Keratinocyte (primary cell): ENCODE measurements at regions not wholly inside any gene's neighbourhood (a gene's known extent, or its start where the extent isn't known, plus 50 kb on each side); places are given as distances from the start of the nearest gene placed in this dataset.

Experiments
- DNase-seq: peaks from one replicate; pipeline ENCODE4 v3.0.0-alpha.2; 2011; ENCODE audit warnings: low read depth, missing footprints, low spot score
- FAIRE-seq: peaks from 2 replicates; lab custom pipeline; 2011; peaks lifted over from hg19 to GRCh38; lab: Jason Lieb, UNC
- H2AFZ ChIP-seq: 2 replicates; pipeline ENCODE4 v1.6.0; 2012; ENCODE audit warnings: low read length, control low read depth, inconsistent platforms; ENCODE audit not compliant: control insufficient read depth
- H3K27ac ChIP-seq: 2 replicates; pipeline ENCODE4 v1.5.1; 2011; ENCODE audit warnings: low read length; ENCODE audit not compliant: control insufficient read depth, insufficient read depth
- H3K27me3 ChIP-seq: 3 replicates; pipeline ENCODE4 v1.6.0; 2011; ENCODE audit warnings: low read length; ENCODE audit not compliant: control insufficient read depth, insufficient read depth; ENCODE audit errors: extremely low read depth
- H3K36me3 ChIP-seq, 2 experiments: 2 replicates in 1 of 2; 3 replicates in 1 of 2; pipeline ENCODE4 v1.5.1; 2011; ENCODE audit warnings: low read length in 2 of 2, mild to moderate bottlenecking in 1 of 2; ENCODE audit not compliant: control insufficient read depth in 2 of 2, insufficient read depth in 2 of 2; ENCODE audit errors: extremely low read depth in 1 of 2
- H3K4me1 ChIP-seq: 3 replicates; pipeline ENCODE4 v1.5.1; 2011; ENCODE audit warnings: low read length; ENCODE audit not compliant: control insufficient read depth, insufficient read depth; ENCODE audit errors: extremely low read depth
- H3K4me2 ChIP-seq: 3 replicates; pipeline ENCODE4 v1.6.0; 2011; ENCODE audit warnings: low read depth, low read length; ENCODE audit not compliant: control insufficient read depth, insufficient read depth; ENCODE audit errors: extremely low read depth
- H3K4me3 ChIP-seq, 3 experiments: fragments of 200-600 bp in 1 of 3; sonication (generic) in 1 of 3; 2 replicates in 2 of 3; 3 replicates in 1 of 3; pipeline ENCODE4 v1.5.1; 2011 to 2016; ENCODE audit warnings: low read length in 3 of 3, mild to moderate bottlenecking in 3 of 3, control low read depth in 2 of 3, inconsistent platforms in 1 of 3, low read depth in 1 of 3, mixed read lengths in 1 of 3, mixed run types in 1 of 3, moderate library complexity in 1 of 3; ENCODE audit not compliant: control insufficient read depth in 2 of 3, insufficient read depth in 2 of 3; ENCODE audit errors: extremely low read depth in 1 of 3
- H3K79me2 ChIP-seq: 2 replicates; pipeline ENCODE4 v1.6.0; 2012; ENCODE audit warnings: low read length; ENCODE audit not compliant: control insufficient read depth, insufficient read depth
- H3K9ac ChIP-seq: 3 replicates; pipeline ENCODE4 v1.6.0; 2011; ENCODE audit warnings: low read length; ENCODE audit not compliant: control insufficient read depth, insufficient read depth; ENCODE audit errors: extremely low read depth
- H3K9me1 ChIP-seq: 3 replicates; pipeline ENCODE4 v1.6.0; 2011; ENCODE audit warnings: low read length; ENCODE audit not compliant: control insufficient read depth, insufficient read depth; ENCODE audit errors: extremely low read depth
- H3K9me3 ChIP-seq: 2 replicates; pipeline ENCODE4 v1.5.1; 2012; ENCODE audit warnings: low read depth, low read length; ENCODE audit not compliant: control insufficient read depth
- H4K20me1 ChIP-seq: 3 replicates; pipeline ENCODE4 v1.6.0; 2011; ENCODE audit warnings: low read length; ENCODE audit not compliant: control insufficient read depth, insufficient read depth; ENCODE audit errors: extremely low read depth
- EZH2 ChIP-seq: IDR thresholded peaks from one replicate; pipeline ENCODE4 v1.6.1; 2012; ENCODE audit warnings: inconsistent platforms, mild to moderate bottlenecking, low read length, moderate library complexity
- dilution Hi-C: fragments of 300-500 bp; cut with MboI; formaldehyde crosslinking; loops from one replicate; pipeline ENCODE4 v1.7.0; 2020; ENCODE audit warnings: low sequenced_read_pairs; ENCODE audit not compliant: extremely low pct_ligation_motif_present
- TF ChIP-seq, protein P1 (sequence below), 3 experiments: IDR thresholded peaks in 1 of 3; conservative IDR thresholded peaks in 1 of 3; optimal IDR thresholded peaks in 1 of 3; 2 replicates in 2 of 3; 3 replicates in 1 of 3; pipeline versions ENCODE3 to v1.5.1; 2011; ENCODE audit warnings: low read length in 3 of 3, mild to moderate bottlenecking in 3 of 3, moderate library complexity in 2 of 3, control low read depth in 1 of 3, inconsistent platforms in 1 of 3; ENCODE audit not compliant: insufficient read depth in 2 of 3; ENCODE audit errors: extremely low read depth in 1 of 3

DNA sequence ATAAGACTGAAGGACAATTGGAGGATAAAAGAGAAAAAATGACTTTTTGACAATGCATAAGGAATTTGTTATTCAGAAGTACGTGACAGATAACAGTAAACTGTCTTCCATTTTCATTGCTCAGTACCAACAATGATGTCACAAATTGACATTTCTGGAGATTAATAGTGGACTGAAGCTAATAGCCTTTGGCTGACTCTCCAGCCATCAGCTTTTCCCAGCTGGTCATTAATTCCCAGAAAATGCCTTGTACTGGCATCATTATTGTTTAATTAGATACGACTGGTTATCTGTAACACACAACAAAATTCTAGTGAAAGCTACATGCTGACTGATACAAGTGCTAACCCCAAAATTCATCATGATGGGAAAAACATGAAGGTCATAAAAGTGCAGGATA is 147.9 kb upstream of the FGF13 start:
- dilution Hi-C loops: no loop called here
- H3K9me1 ChIP-seq: no peaks in the 10 kb centered on the region
- TF ChIP-seq EZH2: no peak
- TF ChIP-seq, protein P1, sequence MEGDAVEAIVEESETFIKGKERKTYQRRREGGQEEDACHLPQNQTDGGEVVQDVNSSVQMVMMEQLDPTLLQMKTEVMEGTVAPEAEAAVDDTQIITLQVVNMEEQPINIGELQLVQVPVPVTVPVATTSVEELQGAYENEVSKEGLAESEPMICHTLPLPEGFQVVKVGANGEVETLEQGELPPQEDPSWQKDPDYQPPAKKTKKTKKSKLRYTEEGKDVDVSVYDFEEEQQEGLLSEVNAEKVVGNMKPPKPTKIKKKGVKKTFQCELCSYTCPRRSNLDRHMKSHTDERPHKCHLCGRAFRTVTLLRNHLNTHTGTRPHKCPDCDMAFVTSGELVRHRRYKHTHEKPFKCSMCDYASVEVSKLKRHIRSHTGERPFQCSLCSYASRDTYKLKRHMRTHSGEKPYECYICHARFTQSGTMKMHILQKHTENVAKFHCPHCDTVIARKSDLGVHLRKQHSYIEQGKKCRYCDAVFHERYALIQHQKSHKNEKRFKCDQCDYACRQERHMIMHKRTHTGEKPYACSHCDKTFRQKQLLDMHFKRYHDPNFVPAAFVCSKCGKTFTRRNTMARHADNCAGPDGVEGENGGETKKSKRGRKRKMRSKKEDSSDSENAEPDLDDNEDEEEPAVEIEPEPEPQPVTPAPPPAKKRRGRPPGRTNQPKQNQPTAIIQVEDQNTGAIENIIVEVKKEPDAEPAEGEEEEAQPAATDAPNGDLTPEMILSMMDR (optimal IDR thresholded peaks at IDR 0.05 in 1 of 3, IDR thresholded peaks at IDR 0.05 in 1 of 3, conservative IDR thresholded peaks at IDR 0.05 in 1 of 3; ENCODE audit: extremely low read depth in 1 of 3, insufficient read depth in 2 of 3, low read length in 3 of 3): no peak

DNA sequence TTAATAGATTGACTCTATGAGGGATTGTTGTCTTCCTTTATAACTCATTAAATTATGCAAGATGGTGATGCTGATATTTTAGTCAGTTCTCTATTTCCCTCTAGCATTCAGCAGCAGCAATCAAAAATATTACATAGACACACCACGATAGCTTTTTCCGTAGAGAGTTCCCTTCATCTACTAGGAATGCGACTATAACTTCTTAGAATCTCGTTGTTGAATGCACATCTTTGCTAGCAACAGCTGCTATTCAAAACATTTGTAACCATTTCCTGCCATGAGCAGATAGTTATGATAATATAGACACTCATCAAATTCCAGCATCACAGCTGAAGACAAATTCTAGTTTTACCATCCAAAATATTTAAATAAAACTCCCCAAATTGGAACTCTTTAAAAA is 147.4 kb upstream of the FGF13 start:
- FAIRE-seq: no peak
- H3K4me1 ChIP-seq: no peaks in the 10 kb centered on the region
- H3K27ac ChIP-seq: no peak overlapping the region
- no peak overlapping the region for H3K4me2 ChIP-seq
- no peaks in the 10 kb centered on the region for H3K9me1 ChIP-seq
- TF ChIP-seq, protein P1 (optimal IDR thresholded peaks at IDR 0.05 in 1 of 3, IDR thresholded peaks at IDR 0.05 in 1 of 3, conservative IDR thresholded peaks at IDR 0.05 in 1 of 3; ENCODE audit: extremely low read depth in 1 of 3, insufficient read depth in 2 of 3, low read length in 3 of 3): no peak
- no peak for TF ChIP-seq EZH2
- no peak overlapping the region for H2AFZ ChIP-seq
- no peaks in the 10 kb centered on the region for H3K79me2 ChIP-seq
- H3K27me3 ChIP-seq: no peaks in the 10 kb centered on the region
- no peak overlapping the region for H3K4me3 ChIP-seq
- dilution Hi-C loops: no loop called here
- no peaks in the 10 kb centered on the region for H3K36me3 ChIP-seq
- H3K9ac ChIP-seq: no peak overlapping the region
- DNase-seq: no peak
- no peaks in the 10 kb centered on the region for H3K9me3 ChIP-seq
- no peaks in the 10 kb centered on the region for H4K20me1 ChIP-seq

More for the DNA sequence above, 147.9 kb upstream of the FGF13 start:
- H2AFZ ChIP-seq: no peak overlapping the region
- H4K20me1 ChIP-seq: no peaks in the 10 kb centered on the region
- FAIRE-seq: no peak
- DNase-seq: no peak
- H3K27me3 ChIP-seq: no peaks in the 10 kb centered on the region
- no peak overlapping the region for H3K4me3 ChIP-seq
- H3K4me1 ChIP-seq: no peaks in the 10 kb centered on the region
- no peaks in the 10 kb centered on the region for H3K79me2 ChIP-seq
- no peaks in the 10 kb centered on the region for H3K36me3 ChIP-seq
- H3K9ac ChIP-seq: no peak overlapping the region
- no peak overlapping the region for H3K27ac ChIP-seq
- no peak overlapping the region for H3K4me2 ChIP-seq
- no peaks in the 10 kb centered on the region for H3K9me3 ChIP-seq
